GM23338 (cell line): ENCODE measurements at regions not wholly inside any gene's neighbourhood (a gene's known extent, or its start where the extent isn't known, plus 50 kb on each side); places are given as distances from the start of the nearest gene placed in this dataset.

Experiments
- ATAC-seq: fragments of 200-7000 bp; cut with Tn5 transposase; 3 replicates; pipeline ENCODE4 v1.9.1; 2020
- DNase-seq: peaks from one replicate; pipeline ENCODE4 v3.0.0-alpha.2; 2015; ENCODE audit warnings: low spot score
- H2AFZ ChIP-seq: fragments of 200-600 bp; sonication (generic); 2 replicates; pipeline ENCODE4 v1.8.0; 2016; ENCODE audit warnings: antibody characterized with exemption, mild to moderate bottlenecking, moderate library complexity
- H3F3A ChIP-seq: fragments of 200-600 bp; sonication (generic); replicated peaks from 2 replicates; pipeline ENCODE4 v1.8.0; 2017; ENCODE audit warnings: antibody characterized with exemption, mixed run types, low read depth
- H3K27ac ChIP-seq: fragments of 200-600 bp; sonication (generic); 2 replicates; pipeline ENCODE4 v1.6.1; 2016; ENCODE audit warnings: low read depth
- H3K27me3 ChIP-seq: fragments of 200-600 bp; sonication (generic); 2 replicates; pipeline ENCODE4 v1.8.0; 2016; ENCODE audit warnings: mild to moderate bottlenecking, mixed run types, moderate library complexity; ENCODE audit not compliant: insufficient read depth
- H3K36me3 ChIP-seq: fragments of 200-600 bp; sonication (generic); 2 replicates; pipeline ENCODE4 v1.8.0; 2016; ENCODE audit warnings: mild to moderate bottlenecking; ENCODE audit not compliant: insufficient read depth
- H3K4me1 ChIP-seq: fragments of 200-600 bp; sonication (generic); 2 replicates; pipeline ENCODE4 v1.8.0; 2016; ENCODE audit warnings: mild to moderate bottlenecking, moderate library complexity; ENCODE audit not compliant: insufficient read depth
- H3K4me2 ChIP-seq: fragments of 200-600 bp; sonication (generic); 2 replicates; pipeline ENCODE4 v1.7.1; 2017; ENCODE audit warnings: mixed run types
- H3K4me3 ChIP-seq: fragments of 200-600 bp; sonication (generic); 2 replicates; pipeline ENCODE4 v1.6.1; 2016; ENCODE audit warnings: mixed run types
- H3K79me2 ChIP-seq: fragments of 200-600 bp; sonication (generic); replicated peaks from 2 replicates; pipeline ENCODE4 v1.8.0; 2017; ENCODE audit warnings: mild to moderate bottlenecking; ENCODE audit not compliant: insufficient read depth
- H3K9me2 ChIP-seq: fragments of 200-600 bp; sonication (generic); 2 replicates; pipeline ENCODE4 v1.8.0; 2017; ENCODE audit not compliant: insufficient read depth
- H4K20me1 ChIP-seq: fragments of 200-600 bp; sonication (generic); replicated peaks from 2 replicates; pipeline ENCODE4 v1.8.0; 2017; ENCODE audit warnings: mild to moderate bottlenecking; ENCODE audit not compliant: insufficient read depth
- H3K27ac Mint-ChIP-seq: 2 replicates; pipeline ENCODE4 v1.8.0; 2020; ENCODE audit warnings: inconsistent platforms, mild to moderate bottlenecking, moderate library complexity, mixed read lengths
- H3K27me3 Mint-ChIP-seq: 3 replicates; pipeline ENCODE4 v1.8.0; 2022; ENCODE audit warnings: low read depth, mild to moderate bottlenecking, moderate library complexity, mixed read lengths, inconsistent platforms; ENCODE audit not compliant: insufficient read depth, poor library complexity
- H3K36me3 Mint-ChIP-seq: 3 replicates; pipeline ENCODE4 v1.8.0; 2021; ENCODE audit warnings: low read depth, mild to moderate bottlenecking, inconsistent platforms, moderate library complexity, mixed read lengths
- H3K4me1 Mint-ChIP-seq: 3 replicates; pipeline ENCODE4 v1.8.0; 2020; ENCODE audit warnings: mild to moderate bottlenecking, inconsistent platforms, mixed read lengths
- H3K4me3 Mint-ChIP-seq: 3 replicates; pipeline ENCODE4 v1.8.0; 2021; ENCODE audit warnings: moderate library complexity, mild to moderate bottlenecking, inconsistent platforms, mixed read lengths
- H3K9me3 Mint-ChIP-seq: 3 replicates; pipeline ENCODE4 v1.8.0; 2020; ENCODE audit warnings: moderate library complexity, mild to moderate bottlenecking, inconsistent platforms, mixed read lengths
- CREB1 ChIP-seq: fragments of 250-450 bp; sonication (Bioruptor Pico); IDR thresholded peaks from 2 replicates; pipeline ENCODE4 v1.5.0; 2020; ENCODE audit warnings: low read depth, mild to moderate bottlenecking, moderate library complexity
- EZH2 ChIP-seq: fragments of 200-600 bp; sonication (generic); IDR thresholded peaks from one replicate; pipeline ENCODE4 v1.8.0; 2017; ENCODE audit warnings: antibody characterized with exemption, mild to moderate bottlenecking, low read depth; ENCODE audit not compliant: unreplicated experiment
- NANOG ChIP-seq: IDR thresholded peaks from 2 replicates; pipeline ENCODE4 v1.6.1; 2016; ENCODE audit warnings: antibody characterized with exemption, borderline replicate concordance
- STAT1 ChIP-seq: IDR thresholded peaks from one replicate; pipeline ENCODE4 v1.6.1; 2016; ENCODE audit warnings: antibody characterized with exemption; ENCODE audit not compliant: unreplicated experiment
- ZNF114 ChIP-seq: fragments of 250-450 bp; sonication (Bioruptor Pico); IDR thresholded peaks from 2 replicates; pipeline ENCODE4 v1.5.0; 2020; ENCODE audit warnings: mild to moderate bottlenecking, moderate library complexity
- ZNF331 ChIP-seq: fragments of 250-450 bp; sonication (Bioruptor Pico); IDR thresholded peaks from 2 replicates; pipeline ENCODE4 v1.5.0; 2020; ENCODE audit warnings: low read depth, mild to moderate bottlenecking, moderate library complexity
- TF ChIP-seq, protein P1 (sequence below): IDR thresholded peaks from one replicate; pipeline ENCODE4 v1.6.1; 2018; ENCODE audit warnings: antibody characterized with exemption; ENCODE audit not compliant: unreplicated experiment
- TF ChIP-seq, protein P2 (sequence below): fragments of 250-450 bp; sonication (Bioruptor Pico); IDR thresholded peaks from 2 replicates; pipeline ENCODE4 v1.5.0; 2020; ENCODE audit warnings: mild to moderate bottlenecking, moderate library complexity
- TF ChIP-seq, protein P3 (sequence below): IDR thresholded peaks from 2 replicates; pipeline ENCODE4 v1.6.1; 2016; ENCODE audit warnings: antibody characterized with exemption

DNA sequence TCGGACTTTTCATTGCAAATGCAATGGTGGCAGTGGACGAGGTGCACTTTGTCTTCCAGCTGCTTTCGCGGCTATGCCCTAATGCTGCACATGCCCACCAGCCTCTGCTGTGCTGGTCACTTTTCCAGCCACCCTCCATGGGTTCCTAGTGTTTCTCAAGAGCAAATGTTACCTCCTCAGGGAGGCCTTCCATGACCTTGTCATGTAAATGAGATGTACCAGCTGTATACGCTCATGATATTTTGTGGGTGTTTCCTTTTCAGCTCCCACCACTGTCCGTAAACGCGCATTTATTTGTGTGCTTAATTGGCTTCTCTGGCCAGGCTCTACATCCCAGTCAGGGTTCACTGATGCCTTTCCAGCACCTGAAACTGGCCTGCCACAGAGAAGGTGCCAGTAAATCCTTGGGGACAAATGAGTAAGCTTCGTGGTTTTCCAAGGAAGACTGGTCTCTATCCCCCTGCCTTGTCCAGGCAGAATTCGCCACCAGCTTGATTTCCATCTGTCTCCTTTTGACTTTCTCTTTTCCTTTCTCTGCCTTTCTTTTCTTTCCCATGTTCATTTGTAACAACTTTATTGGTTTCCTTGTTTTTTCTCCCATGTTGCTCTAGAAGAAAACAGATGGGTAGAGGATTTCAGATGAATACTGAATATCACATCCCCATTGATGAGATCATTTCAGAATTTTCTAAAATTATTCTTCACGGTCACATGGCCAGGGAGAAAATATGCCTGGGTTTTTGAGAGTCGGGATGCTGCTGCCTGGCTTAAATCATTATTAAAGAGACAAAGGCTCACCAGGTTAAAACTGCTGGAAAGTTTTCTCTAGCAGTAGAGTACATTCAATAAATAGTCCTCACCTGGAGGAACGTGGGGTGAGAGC, 82.5 kb downstream of the CHST2 start (continued):
- TF ChIP-seq, protein P1, sequence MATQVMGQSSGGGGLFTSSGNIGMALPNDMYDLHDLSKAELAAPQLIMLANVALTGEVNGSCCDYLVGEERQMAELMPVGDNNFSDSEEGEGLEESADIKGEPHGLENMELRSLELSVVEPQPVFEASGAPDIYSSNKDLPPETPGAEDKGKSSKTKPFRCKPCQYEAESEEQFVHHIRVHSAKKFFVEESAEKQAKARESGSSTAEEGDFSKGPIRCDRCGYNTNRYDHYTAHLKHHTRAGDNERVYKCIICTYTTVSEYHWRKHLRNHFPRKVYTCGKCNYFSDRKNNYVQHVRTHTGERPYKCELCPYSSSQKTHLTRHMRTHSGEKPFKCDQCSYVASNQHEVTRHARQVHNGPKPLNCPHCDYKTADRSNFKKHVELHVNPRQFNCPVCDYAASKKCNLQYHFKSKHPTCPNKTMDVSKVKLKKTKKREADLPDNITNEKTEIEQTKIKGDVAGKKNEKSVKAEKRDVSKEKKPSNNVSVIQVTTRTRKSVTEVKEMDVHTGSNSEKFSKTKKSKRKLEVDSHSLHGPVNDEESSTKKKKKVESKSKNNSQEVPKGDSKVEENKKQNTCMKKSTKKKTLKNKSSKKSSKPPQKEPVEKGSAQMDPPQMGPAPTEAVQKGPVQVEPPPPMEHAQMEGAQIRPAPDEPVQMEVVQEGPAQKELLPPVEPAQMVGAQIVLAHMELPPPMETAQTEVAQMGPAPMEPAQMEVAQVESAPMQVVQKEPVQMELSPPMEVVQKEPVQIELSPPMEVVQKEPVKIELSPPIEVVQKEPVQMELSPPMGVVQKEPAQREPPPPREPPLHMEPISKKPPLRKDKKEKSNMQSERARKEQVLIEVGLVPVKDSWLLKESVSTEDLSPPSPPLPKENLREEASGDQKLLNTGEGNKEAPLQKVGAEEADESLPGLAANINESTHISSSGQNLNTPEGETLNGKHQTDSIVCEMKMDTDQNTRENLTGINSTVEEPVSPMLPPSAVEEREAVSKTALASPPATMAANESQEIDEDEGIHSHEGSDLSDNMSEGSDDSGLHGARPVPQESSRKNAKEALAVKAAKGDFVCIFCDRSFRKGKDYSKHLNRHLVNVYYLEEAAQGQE: no peak
- no peak for TF ChIP-seq EZH2

DNA sequence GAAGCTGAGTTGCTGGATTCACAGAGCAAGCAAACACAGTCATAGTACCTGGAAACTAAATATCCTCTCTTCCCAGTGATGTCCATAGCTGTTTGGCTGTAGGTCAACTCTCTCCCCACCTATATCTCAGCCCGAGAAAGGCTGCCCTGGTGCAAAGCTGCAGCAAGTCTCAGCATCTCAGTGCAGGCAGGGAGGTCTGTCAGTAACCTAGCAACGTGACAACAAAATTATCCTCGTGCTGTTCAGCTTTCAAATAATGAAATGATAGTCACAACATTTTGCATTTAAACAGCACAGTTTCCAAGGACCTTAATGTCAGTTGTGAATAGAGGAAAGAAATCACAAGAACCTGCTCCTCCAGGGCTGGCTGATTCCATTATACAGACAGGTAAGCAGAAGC, 83.6 kb downstream of the CHST2 start:
- Histone ChIP-seq H3K4me2 (no peak overlapping the region), H3K27me3 (no peaks in the 10 kb centered on the region), H3K4me3 (no peak overlapping the region), H2AFZ (no peak overlapping the region), H3K4me1 (0 out of 2 replicates have a peak, but pooled peaks cover 3% of the 10 kb centered on the region), H3K9me2 (0 out of 2 replicates have a peak, but pooled peaks cover 3% of the 10 kb centered on the region), H3K36me3 (no peaks in the 10 kb centered on the region), H4K20me1 (no peaks in the 10 kb centered on the region), H3F3A (no peaks in the 10 kb centered on the region), H3K27ac (no peak overlapping the region), H3K79me2 (no peaks in the 10 kb centered on the region)
- no peak overlapping the region for H3K4me3 Mint-ChIP-seq
- no peak for ATAC-seq
- H3K4me1 Mint-ChIP-seq: peaks cover 29% of the 10 kb centered on the region
- H3K27ac Mint-ChIP-seq: no peak overlapping the region
- H3K36me3 Mint-ChIP-seq: no peaks in the 10 kb centered on the region
- H3K9me3 Mint-ChIP-seq: peaks cover 3% of the 10 kb centered on the region; the same call in 1 of the 3 replicates
- H3K27me3 Mint-ChIP-seq: peaks cover 2% of the 10 kb centered on the region
- DNase-seq: no peak
- TF ChIP-seq EZH2: no peak
- TF ChIP-seq STAT1: no peak
- no peak for TF ChIP-seq ZNF331 (CRISPR knock-in tag)
- no peak for TF ChIP-seq ZNF114 (CRISPR knock-in tag)
- TF ChIP-seq, protein P1: no peak
- TF ChIP-seq NANOG: no peak
- TF ChIP-seq CREB1 (CRISPR knock-in tag): no peak
- TF ChIP-seq, protein P2, sequence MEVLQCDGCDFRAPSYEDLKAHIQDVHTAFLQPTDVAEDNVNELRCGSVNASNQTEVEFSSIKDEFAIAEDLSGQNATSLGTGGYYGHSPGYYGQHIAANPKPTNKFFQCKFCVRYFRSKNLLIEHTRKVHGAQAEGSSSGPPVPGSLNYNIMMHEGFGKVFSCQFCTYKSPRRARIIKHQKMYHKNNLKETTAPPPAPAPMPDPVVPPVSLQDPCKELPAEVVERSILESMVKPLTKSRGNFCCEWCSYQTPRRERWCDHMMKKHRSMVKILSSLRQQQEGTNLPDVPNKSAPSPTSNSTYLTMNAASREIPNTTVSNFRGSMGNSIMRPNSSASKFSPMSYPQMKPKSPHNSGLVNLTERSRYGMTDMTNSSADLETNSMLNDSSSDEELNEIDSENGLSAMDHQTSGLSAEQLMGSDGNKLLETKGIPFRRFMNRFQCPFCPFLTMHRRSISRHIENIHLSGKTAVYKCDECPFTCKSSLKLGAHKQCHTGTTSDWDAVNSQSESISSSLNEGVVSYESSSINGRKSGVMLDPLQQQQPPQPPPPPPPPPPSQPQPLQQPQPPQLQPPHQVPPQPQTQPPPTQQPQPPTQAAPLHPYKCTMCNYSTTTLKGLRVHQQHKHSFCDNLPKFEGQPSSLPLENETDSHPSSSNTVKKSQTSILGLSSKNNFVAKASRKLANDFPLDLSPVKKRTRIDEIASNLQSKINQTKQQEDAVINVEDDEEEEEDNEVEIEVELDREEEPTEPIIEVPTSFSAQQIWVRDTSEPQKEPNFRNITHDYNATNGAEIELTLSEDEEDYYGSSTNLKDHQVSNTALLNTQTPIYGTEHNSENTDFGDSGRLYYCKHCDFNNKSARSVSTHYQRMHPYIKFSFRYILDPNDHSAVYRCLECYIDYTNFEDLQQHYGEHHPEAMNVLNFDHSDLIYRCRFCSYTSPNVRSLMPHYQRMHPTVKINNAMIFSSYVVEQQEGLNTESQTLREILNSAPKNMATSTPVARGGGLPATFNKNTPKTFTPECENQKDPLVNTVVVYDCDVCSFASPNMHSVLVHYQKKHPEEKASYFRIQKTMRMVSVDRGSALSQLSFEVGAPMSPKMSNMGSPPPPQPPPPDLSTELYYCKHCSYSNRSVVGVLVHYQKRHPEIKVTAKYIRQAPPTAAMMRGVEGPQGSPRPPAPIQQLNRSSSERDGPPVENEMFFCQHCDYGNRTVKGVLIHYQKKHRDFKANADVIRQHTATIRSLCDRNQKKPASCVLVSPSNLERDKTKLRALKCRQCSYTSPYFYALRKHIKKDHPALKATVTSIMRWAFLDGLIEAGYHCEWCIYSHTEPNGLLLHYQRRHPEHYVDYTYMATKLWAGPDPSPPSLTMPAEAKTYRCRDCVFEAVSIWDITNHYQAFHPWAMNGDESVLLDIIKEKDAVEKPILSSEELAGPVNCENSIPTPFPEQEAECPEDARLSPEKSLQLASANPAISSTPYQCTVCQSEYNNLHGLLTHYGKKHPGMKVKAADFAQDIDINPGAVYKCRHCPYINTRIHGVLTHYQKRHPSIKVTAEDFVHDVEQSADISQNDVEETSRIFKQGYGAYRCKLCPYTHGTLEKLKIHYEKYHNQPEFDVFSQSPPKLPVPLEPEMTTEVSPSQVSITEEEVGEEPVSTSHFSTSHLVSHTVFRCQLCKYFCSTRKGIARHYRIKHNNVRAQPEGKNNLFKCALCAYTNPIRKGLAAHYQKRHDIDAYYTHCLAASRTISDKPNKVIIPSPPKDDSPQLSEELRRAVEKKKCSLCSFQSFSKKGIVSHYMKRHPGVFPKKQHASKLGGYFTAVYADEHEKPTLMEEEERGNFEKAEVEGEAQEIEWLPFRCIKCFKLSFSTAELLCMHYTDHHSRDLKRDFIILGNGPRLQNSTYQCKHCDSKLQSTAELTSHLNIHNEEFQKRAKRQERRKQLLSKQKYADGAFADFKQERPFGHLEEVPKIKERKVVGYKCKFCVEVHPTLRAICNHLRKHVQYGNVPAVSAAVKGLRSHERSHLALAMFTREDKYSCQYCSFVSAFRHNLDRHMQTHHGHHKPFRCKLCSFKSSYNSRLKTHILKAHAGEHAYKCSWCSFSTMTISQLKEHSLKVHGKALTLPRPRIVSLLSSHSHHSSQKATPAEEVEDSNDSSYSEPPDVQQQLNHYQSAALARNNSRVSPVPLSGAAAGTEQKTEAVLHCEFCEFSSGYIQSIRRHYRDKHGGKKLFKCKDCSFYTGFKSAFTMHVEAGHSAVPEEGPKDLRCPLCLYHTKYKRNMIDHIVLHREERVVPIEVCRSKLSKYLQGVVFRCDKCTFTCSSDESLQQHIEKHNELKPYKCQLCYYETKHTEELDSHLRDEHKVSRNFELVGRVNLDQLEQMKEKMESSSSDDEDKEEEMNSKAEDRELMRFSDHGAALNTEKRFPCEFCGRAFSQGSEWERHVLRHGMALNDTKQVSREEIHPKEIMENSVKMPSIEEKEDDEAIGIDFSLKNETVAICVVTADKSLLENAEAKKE (CRISPR knock-in tag): no peak
- TF ChIP-seq, protein P3, sequence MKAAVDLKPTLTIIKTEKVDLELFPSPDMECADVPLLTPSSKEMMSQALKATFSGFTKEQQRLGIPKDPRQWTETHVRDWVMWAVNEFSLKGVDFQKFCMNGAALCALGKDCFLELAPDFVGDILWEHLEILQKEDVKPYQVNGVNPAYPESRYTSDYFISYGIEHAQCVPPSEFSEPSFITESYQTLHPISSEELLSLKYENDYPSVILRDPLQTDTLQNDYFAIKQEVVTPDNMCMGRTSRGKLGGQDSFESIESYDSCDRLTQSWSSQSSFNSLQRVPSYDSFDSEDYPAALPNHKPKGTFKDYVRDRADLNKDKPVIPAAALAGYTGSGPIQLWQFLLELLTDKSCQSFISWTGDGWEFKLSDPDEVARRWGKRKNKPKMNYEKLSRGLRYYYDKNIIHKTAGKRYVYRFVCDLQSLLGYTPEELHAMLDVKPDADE: no peak
